LNCaP clone FGC (cell line): ENCODE measurements at regions not wholly inside any gene's neighbourhood (a gene's known extent, or its start where the extent isn't known, plus 50 kb on each side); places are given as distances from the start of the nearest gene placed in this dataset.

Experiments
- DNase-seq: peaks from one replicate; pipeline ENCODE4 v3.0.0-alpha.2; 2011; ENCODE audit warnings: low read depth
- H3K4me3 ChIP-seq: 2 replicates; pipeline ENCODE4 v1.5.1; 2011; ENCODE audit warnings: mild to moderate bottlenecking, low read depth, low read length, control low read depth
- TF ChIP-seq, protein P1 (sequence below): IDR thresholded peaks from 2 replicates; pipeline ENCODE4 v1.5.1; 2012; ENCODE audit warnings: mild to moderate bottlenecking; ENCODE audit not compliant: control insufficient read depth, insufficient read depth; ENCODE audit errors: extremely low read depth

DNA sequence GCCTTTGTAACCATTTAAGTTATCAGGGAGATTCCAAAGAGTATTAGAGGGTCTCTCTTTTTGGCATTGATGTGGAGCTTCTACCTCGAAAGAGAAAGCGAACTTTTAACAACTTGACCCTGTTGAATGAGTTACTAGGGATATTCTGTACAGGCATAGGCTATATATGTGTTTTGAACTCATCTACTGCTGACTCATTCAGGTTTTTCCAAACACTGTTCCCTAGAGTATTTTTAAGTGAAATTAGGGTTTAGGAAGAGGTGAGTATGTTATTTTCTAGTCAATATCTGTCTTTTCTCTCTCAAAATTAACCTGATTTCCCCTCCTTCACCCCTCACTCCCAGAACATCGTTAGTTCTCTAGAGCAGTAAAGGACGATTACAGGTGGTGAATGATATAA is 228.1 kb upstream of the C2CD4B start:
- DNase-seq, result no peak
- H3K4me3 ChIP-seq, result no peak overlapping the region
- TF ChIP-seq, protein P1, sequence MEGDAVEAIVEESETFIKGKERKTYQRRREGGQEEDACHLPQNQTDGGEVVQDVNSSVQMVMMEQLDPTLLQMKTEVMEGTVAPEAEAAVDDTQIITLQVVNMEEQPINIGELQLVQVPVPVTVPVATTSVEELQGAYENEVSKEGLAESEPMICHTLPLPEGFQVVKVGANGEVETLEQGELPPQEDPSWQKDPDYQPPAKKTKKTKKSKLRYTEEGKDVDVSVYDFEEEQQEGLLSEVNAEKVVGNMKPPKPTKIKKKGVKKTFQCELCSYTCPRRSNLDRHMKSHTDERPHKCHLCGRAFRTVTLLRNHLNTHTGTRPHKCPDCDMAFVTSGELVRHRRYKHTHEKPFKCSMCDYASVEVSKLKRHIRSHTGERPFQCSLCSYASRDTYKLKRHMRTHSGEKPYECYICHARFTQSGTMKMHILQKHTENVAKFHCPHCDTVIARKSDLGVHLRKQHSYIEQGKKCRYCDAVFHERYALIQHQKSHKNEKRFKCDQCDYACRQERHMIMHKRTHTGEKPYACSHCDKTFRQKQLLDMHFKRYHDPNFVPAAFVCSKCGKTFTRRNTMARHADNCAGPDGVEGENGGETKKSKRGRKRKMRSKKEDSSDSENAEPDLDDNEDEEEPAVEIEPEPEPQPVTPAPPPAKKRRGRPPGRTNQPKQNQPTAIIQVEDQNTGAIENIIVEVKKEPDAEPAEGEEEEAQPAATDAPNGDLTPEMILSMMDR, result no peak

DNA sequence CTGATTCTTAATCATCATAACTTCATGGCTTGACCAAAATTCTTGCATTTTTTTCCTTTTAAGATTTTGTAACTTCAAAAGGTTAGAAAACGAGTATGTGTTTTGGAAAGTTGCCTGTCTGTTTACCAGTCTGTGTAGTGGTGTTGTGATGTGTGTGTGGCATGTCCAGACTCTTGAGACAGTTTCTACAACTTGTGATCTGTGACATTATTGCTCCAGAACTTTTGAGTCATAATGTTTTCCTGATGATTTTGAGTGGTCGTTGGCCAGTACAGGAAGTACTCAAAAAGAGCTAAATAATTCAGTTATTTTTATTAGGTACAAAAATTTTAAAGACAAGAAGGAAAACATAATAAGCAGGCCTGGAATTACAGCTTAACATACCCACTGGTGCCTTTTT is 229.0 kb upstream of the C2CD4B start:
- no peak overlapping the region for H3K4me3 ChIP-seq
- no peak for DNase-seq
- TF ChIP-seq, protein P1, result no peak

DNA sequence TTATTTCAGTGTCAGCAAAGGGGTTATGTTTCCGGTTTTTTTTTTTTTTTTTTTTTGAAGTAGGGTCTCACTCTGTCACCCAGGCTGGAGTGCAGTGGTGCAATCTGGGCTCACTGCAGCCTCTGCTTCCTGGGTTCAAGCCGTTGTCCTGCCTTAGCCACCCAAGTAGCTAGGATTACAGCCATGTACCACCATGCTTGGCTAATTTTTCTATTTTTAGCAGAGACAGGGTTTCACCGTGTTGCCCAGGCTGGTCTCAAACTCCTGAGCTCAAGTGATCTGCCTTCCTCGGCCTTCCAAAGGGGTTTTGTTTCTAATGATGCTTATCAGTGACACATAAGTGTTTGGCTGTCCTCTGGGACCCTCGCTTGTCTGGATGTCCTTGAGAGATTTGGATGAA is 235.7 kb upstream of the C2CD4B start:
- TF ChIP-seq, protein P1, result no peak
- DNase-seq, result no peak
- H3K4me3 ChIP-seq, result no peak overlapping the region

DNA sequence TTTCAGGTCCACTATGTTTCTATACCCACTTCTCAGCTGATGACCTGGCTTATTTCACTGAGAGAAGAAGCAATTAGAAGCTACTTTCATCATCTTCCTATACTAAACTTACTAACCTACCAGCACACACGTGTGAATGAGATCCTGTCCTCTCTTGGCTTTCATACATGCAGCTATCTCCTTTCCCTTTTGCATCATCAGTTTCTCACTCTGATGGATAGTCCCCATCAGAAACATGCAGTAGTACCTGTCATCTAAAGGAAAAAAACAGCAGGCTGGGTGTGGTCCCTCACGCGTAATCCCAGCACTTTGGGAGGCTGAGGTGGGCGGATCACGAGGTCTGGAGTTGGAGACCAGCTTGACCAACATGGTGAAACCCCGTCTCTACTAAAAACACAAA is 237.6 kb upstream of the C2CD4B start:
- no peak overlapping the region for H3K4me3 ChIP-seq
- TF ChIP-seq, protein P1, result no peak
- no peak for DNase-seq

DNA sequence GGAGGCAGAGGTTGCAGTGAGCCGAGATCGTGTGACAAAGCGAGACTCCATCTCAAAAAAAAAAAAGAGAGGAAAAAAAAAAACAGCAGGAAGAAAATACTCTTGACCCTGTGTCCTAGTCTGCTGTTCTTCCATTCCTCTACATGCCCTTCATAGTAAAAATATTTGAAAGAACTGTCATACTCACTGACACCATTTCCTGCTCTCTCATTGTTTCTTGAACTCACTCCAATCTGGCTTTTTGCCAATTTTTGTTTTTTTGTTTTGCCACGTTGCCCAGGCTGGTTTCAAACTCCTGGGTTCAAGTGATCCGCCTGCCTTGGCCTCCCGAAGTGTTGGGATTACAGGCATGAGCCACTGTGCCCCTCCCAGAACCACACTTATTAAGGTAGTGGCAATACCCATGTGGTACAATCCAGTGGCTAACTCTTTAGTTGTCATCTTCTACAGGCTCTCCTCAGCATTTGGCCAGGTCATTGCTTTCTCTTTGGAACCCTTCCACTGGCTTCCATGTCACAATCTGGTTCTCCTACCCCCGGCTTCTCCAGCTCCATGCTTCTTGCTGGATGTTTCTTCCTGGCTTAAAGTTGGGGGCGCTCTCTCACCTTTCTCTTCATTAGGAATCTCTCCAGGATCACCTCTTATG is 238.2 kb upstream of the C2CD4B start:
- H3K4me3 ChIP-seq, result no peak overlapping the region
- TF ChIP-seq, protein P1, result no peak
- no peak for DNase-seq

DNA sequence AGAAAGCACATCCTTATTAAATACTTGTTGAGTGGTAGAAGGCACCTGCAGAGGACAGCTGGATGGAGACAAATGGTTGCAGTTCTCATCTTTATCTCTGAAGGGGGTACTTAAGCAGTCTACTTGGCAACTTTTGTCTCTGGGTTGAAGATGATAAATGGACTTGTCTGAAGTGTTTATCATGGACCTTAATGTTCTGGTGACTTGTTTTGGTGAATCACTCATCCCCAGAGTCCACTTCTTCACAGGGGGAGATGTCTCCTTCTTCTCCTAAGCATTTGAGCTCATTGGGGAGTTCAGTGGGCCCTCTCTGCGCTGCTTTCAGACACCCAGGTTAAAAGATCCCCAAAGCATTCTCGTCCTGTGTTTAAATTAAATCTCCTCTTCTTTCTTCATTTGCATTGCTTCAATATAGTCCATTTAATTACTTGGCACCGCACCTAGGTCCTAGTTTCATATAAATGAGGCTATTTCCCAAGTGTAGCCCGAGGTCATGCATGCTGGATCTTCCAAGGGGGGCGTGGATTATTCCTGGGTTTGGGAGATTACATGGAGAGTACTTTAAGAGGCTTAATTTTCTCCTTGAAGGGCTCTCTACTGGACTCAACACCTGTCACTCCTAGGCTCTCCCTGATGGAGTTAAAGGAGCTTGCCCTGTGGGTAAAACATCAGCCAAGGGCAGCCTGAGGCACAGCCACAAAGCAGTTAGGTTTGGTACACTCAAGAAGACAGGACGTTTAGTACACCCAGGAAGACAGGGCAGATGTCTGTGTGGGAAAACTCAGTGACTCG is 239.3 kb upstream of the C2CD4B start:
- no peak for DNase-seq
- TF ChIP-seq, protein P1, result no peak

More for the DNA sequence above, 239.3 kb upstream of the C2CD4B start:
- no peak overlapping the region for H3K4me3 ChIP-seq
